Suprapubic skin (tissue), 4 donors: ENCODE measurements at regions not wholly inside any gene's neighbourhood (a gene's known extent, or its start where the extent isn't known, plus 50 kb on each side); places are given as distances from the start of the nearest gene placed in this dataset.

Source experiments
- POLR2A ChIP-seq, 2 donors: fragments of 450-650 bp; IDR thresholded peaks; one replicate each; pipeline ENCODE4 v1.6.1; 2017; ENCODE audit warnings: antibody characterized with exemption in 2 of 2, mild to moderate bottlenecking in 2 of 2, moderate library complexity in 2 of 2
- POLR2AphosphoS5 ChIP-seq, 3 donors: sonication (generic); formaldehyde crosslinking; IDR thresholded peaks; one replicate each; pipeline ENCODE4 v1.6.1; 2017; ENCODE audit warnings: antibody characterized with exemption in 3 of 3

DNA sequence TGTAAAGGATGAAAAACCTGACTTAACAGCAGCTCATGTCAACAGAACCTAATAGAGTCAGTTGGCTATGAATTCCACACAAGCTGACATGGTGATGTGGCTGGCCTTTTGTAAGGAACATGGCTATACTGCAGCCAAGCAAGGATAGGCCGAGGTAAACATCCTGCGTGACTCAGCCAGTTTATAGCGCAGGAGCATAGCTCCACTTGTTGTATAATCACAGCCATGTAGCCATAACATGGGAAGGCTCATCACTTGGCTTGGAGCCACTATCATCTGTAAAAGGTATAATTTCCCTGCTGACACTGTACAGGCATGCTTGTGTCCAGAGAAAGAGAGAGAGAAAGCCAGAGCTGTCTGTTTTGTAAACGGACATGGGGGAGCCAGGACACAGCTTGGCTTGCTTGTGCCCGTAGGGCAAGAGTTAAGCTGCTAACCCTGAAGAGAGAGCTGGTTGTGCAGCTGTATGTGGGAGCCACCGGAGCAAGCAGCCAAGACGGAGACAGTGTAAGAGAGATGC is 104.4 kb upstream of the PLET1 start:
- no peak for TF ChIP-seq POLR2A (IDR thresholded peaks at IDR 0.05)
- no peak for TF ChIP-seq POLR2AphosphoS5 (IDR thresholded peaks at IDR 0.05)
